ENCODE measurements at regions not wholly inside any gene's neighbourhood (a gene's known extent, or its start where the extent isn't known, plus 50 kb on each side); places are given as distances from the start of the nearest gene placed in this dataset.

- Histone ChIP-seq H3K4me3 (ENCODE audit: severe bottlenecking) (no peak overlapping the region), H3K27me3 (ENCODE audit: insufficient read depth, poor library complexity, severe bottlenecking) (no peaks in the 10 kb centered on the region), H3K9me3 (ENCODE audit: severe bottlenecking) (no peaks in the 10 kb centered on the region), H3K27ac (ENCODE audit: poor library complexity, severe bottlenecking) (no peak overlapping the region), H3K36me3 (ENCODE audit: low read depth) (no peaks in the 10 kb centered on the region), H3K4me1 (ENCODE audit: insufficient read depth, poor library complexity, severe bottlenecking) (no peaks in the 10 kb centered on the region)
- ATAC-seq (ENCODE audit: low read depth): no peak
- no peak for DNase-seq (ENCODE audit: low spot score)
- TF ChIP-seq CTCF (IDR thresholded peaks at IDR 0.05; ENCODE audit: poor library complexity, severe bottlenecking): no peak
Observed at GRCh38 chr18:60676815-60677214, 304.2 kb upstream of the MC4R start.

DNA sequence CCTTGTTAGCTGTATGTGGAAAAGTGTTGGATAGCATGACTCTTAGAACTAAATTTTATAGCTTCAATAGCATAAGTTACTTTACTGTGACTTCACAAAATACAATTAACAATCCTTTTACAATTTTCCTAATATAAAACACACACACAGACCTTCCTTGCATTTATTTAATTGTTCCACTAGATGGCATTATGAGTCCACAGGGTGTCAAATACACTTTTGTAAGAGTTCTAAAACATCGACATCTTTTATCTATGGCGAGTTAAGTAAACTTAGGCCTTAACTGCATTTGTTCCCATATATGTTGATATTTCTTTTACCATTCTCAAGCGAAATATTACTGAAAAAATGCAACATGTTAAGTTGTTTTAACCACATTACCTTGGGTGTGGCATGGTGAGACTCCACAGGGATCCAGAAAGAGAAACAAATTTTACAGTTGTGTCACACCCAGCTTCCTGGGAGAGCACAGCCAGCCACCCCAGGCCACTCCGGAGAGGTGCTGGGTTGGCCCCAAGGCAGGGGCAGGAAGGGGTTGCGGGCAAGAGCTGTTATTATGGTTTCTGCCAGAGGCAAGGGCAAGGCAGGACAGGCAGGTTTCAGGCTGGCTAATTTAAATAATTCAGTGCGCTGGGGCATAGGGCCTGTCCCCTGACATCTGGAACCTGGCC, 312.4 kb upstream of the MC4R start:
- Histone ChIP-seq H3K9me3 (ENCODE audit: severe bottlenecking) (no peaks in the 10 kb centered on the region), H3K27me3 (ENCODE audit: insufficient read depth, poor library complexity, severe bottlenecking) (no peaks in the 10 kb centered on the region), H3K36me3 (ENCODE audit: low read depth) (no peaks in the 10 kb centered on the region), H3K27ac (ENCODE audit: poor library complexity, severe bottlenecking) (no peak overlapping the region), H3K4me3 (ENCODE audit: severe bottlenecking) (no peak overlapping the region), H3K4me1 (ENCODE audit: insufficient read depth, poor library complexity, severe bottlenecking) (no peaks in the 10 kb centered on the region)
- ATAC-seq (ENCODE audit: low read depth) (no peak), DNase-seq (ENCODE audit: low spot score) (no peak)
- peak; percentile 91 for TF ChIP-seq CTCF (IDR thresholded peaks at IDR 0.05; ENCODE audit: poor library complexity, severe bottlenecking)

DNA sequence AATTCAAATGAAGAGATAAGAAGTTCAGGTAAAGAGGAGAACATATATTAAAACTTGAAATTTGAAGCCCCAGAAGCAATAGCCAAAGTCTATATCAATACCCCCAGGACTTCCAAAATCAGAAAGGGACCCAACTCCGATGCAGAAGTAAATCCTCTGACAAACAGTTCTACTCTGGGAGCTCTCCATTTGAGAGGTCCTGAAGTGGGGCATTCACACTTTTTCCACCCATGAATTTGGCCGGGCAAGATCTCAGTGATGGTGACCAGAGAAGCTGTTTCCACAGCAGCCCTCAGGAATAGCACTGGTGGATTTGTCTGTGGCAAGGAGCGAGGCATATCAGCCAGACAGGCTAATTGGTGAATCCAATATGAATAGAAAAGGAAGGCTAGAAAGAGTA, 313.6 kb upstream of the MC4R start:
- ATAC-seq (ENCODE audit: low read depth) (no peak), DNase-seq (ENCODE audit: low spot score) (no peak)
- H3K4me1 ChIP-seq (ENCODE audit: insufficient read depth, poor library complexity, severe bottlenecking): no peaks in the 10 kb centered on the region
- no peak overlapping the region for H3K4me3 ChIP-seq (ENCODE audit: severe bottlenecking)
- no peak overlapping the region for H3K27ac ChIP-seq (ENCODE audit: poor library complexity, severe bottlenecking)
- no peaks in the 10 kb centered on the region for H3K27me3 ChIP-seq (ENCODE audit: insufficient read depth, poor library complexity, severe bottlenecking)
- TF ChIP-seq CTCF (IDR thresholded peaks at IDR 0.05; ENCODE audit: poor library complexity, severe bottlenecking): no peak
- no peaks in the 10 kb centered on the region for H3K9me3 ChIP-seq (ENCODE audit: severe bottlenecking)
- H3K36me3 ChIP-seq (ENCODE audit: low read depth): no peaks in the 10 kb centered on the region

- H3K36me3 ChIP-seq (ENCODE audit: low read depth): no peaks in the 10 kb centered on the region
- no peak overlapping the region for H3K27ac ChIP-seq (ENCODE audit: poor library complexity, severe bottlenecking)
- ATAC-seq (ENCODE audit: low read depth): no peak
- H3K9me3 ChIP-seq (ENCODE audit: severe bottlenecking): no peaks in the 10 kb centered on the region
- no peak for TF ChIP-seq CTCF (IDR thresholded peaks at IDR 0.05; ENCODE audit: poor library complexity, severe bottlenecking)
- DNase-seq (ENCODE audit: low spot score): no peak
- H3K27me3 ChIP-seq (ENCODE audit: insufficient read depth, poor library complexity, severe bottlenecking): no peaks in the 10 kb centered on the region
- H3K4me3 ChIP-seq (ENCODE audit: severe bottlenecking): no peak overlapping the region
- H3K4me1 ChIP-seq (ENCODE audit: insufficient read depth, poor library complexity, severe bottlenecking): peaks cover 9% of the 10 kb centered on the region
Observed at GRCh38 chr18:60691061-60691460, 318.5 kb upstream of the MC4R start.

DNA sequence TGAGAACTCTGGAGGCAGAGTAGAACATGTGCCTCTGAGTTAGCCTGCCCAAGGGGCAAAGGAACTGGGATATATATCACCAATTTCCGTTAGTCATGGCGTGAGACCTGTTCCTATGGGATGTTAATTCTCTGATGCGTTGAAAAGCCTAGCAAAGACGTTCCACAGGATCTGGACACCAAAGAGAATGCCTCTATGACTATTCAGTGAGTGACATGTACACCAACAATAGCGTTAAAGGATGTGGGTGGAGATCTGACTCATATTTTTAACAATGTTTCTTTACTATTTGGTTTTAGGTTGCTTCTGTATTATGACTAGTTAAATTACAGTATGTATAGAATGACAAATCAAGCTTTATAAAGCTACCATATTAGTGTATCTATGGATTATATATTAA, 320.9 kb upstream of the MC4R start:
- H3K4me1 ChIP-seq (ENCODE audit: insufficient read depth, poor library complexity, severe bottlenecking): peaks cover 9% of the 10 kb centered on the region
- no peaks in the 10 kb centered on the region for H3K27me3 ChIP-seq (ENCODE audit: insufficient read depth, poor library complexity, severe bottlenecking)
- H3K36me3 ChIP-seq (ENCODE audit: low read depth): no peaks in the 10 kb centered on the region
- DNase-seq (ENCODE audit: low spot score) (no peak), ATAC-seq (ENCODE audit: low read depth) (peak; percentile 99)
- no peaks in the 10 kb centered on the region for H3K9me3 ChIP-seq (ENCODE audit: severe bottlenecking)
- no peak for TF ChIP-seq CTCF (IDR thresholded peaks at IDR 0.05; ENCODE audit: poor library complexity, severe bottlenecking)
- no peak overlapping the region for H3K4me3 ChIP-seq (ENCODE audit: severe bottlenecking)
- peak overlapping the region; percentile 29 for H3K27ac ChIP-seq (ENCODE audit: poor library complexity, severe bottlenecking)
